HG02610 (cell line): ENCODE measurements at regions not wholly inside any gene's neighbourhood (a gene's known extent, or its start where the extent isn't known, plus 50 kb on each side); places are given as distances from the start of the nearest gene placed in this dataset.

ENCODE experiments used
- ATAC-seq: cut with Tn5 transposase; IDR thresholded peaks from one replicate; pipeline ENCODE4 v1.9.1; 2021; ENCODE audit warnings: mild to moderate bottlenecking, moderate library complexity; ENCODE audit not compliant: unreplicated experiment

DNA sequence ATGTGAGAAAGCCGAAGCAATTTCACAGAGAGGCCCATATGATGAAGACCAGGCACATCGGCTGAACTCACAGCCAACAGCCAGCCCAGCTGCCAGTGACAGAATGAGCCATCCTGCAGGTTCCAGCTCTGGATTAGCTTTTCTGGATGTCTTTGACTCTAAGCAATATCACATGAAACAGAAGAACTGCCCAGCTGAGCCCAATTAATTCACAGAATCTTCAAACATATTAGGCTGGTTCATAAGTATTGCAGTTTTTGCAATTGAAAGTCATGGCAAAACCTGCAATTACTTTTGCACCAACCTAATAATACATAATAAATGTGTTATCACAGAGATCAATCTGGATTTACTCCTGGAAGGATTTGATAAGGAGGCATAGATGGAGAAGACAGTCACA lies 299.9 kb downstream of the RAB28 start:
- ATAC-seq, result no peak

DNA sequence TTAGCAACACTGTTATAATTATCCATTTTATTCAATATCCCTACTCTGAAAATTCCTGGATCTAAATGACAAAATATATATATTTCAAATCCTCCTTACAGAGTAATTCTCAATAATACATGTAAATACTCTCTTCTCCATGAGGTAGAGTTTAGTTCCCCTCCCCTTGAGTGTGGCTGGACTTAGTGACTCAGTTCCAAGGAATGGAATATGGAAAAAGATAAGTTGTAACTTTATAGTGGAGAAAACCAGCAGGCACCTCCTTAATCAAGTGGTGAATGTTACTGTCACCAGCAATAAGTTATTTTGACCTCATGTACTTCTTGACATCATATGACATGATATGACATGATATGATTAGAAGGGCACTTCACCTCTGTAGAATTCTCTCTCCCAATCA lies 302.0 kb downstream of the RAB28 start:
- no peak for ATAC-seq

DNA sequence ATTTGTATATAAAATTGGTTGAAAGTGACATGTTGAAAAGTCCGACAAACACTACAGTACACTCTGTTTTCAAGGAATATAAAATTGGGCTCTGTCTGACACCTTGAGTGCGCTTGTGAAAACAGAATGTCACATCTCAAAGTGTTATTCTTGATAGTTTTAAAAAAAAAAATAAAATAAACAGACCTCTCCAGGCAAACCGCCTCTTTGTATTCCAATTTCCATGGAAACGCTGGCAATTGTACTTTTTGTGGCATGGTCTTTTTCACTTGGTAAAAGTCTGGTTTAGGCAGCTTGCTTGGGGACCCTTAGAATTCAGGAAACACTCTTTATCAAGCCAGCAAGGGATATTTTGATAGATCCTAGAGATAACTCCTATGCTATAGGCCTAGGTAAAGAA lies 302.5 kb downstream of the RAB28 start:
- no peak for ATAC-seq

DNA sequence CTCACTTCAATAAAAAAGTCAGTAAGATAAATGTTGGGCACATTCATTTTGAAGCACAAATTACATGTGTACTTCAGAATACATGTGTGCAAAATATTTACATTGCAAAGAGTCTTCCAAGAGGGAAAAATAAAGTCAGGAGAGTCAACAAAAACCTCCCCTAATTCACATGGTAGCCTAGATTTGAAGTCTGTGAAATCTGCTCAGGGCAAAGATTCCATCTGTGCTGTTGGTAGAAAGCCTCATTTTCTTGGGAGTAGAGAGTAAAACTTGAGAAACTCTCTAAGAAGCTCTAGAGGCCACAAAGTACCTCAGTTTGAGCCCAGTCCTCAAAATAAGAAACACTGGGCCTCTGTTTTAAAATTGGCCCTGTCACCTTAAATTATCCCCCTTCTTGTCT lies 303.4 kb downstream of the RAB28 start:
- no peak for ATAC-seq

DNA sequence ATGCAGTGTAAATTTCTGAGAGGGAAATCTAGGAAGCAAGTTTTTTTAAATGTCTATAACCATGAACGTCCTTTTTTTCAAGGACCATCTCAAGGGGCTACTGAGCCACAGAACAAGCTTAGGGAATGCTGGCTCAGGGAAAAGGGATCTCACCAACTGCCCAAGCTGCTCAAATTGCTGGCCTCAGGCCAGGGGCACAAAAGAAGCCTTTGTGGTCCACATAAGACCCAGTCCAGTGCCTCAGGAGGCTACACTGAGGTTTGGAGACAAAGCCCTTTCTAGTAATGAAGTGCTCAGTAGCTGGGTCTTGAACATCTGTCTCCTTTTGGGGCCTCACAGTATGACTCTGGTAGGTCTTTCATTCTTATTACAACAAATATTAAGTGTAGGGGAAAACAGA lies 305.5 kb downstream of the RAB28 start:
- ATAC-seq, result no peak

DNA sequence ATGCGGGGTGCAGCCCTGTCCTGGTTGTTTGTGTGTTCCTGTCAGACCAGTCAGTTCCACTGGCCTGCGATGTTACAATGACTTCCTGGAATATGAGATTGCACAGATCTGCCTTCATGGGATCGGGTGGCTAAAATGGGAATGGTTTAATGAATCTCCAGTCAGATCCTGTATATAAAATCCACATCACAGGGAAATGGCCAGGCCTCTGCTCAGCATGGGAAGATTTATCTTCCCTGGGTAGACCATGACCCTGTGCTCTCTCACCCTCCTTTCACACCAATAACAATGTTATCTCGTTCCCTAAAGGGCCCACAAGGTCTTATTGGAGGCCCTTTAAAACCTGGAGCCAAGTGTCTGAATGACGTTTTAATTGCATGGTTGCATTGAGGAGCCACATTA lies 307.4 kb downstream of the RAB28 start:
- ATAC-seq, result no peak

DNA sequence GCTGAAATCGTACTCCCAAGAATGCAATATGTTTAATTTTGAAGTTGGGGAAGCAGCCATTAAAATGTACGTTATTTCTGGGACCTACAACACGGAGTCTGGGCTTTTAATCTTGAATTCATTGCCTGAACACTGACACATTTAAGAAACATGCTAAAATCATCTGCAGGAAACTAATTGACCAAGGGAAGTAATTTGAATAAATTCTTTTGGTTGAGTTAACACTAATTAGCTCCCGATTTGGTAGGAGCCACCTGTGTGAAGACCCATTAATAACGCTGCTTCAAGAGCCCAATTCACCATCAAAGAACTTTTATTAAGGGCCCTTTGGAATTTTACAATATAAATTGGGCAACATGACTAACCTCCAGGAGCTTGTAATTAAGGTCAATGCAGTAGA lies 309.2 kb downstream of the RAB28 start:
- no peak for ATAC-seq

DNA sequence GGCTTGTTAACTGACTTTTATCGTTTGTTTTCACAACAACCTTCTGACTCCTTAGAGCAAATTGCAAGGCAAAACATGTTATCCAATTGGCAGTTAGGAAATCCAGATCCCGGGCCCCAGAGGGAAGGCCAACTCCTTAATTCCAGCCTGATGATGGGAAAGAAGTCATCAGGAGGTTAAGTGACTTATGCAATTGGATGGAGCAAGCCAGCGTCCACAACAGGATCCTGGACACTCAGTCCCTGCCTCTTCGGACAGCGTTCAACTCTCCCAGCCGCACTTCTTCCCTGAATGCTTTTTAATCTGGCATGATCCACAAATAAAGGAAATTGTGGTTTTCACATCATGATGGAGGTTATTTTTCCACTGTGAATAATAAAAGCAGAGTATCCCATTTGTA lies 310.1 kb downstream of the RAB28 start:
- no peak for ATAC-seq

DNA sequence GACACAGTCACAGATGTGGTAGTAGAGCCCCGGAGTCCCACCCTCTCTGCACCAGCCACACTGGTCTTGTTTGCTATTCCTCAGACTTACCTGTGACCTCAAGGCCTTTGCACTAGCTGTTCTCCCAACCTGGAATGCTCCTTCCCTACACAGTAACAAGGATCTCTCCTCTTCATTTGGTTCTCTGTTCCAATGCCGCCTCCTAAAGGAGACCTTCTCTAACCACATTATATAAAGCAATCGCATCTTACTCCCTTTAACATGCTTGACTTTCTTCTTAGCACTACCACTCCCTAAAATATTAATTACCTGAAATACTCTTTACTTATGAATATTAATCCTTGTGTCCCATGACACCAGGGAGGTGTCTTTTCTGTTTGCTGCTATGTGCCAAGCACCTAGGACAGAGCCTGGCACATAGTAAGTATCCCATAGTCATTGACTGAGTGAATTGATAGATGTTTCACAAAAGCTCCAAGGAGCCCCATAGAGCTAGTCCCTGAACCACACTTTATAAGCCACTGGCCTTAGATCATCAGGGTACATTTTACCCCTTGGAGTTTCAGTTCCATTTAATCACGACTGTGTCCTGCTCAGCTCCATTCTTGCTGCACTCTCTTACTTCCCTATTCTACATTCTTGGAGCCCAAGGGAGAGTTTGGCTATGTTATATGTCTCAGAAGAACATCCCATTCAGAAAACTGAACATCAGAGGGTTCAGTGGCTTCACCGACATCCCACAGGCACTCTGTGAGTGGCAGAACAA lies 312.7 kb downstream of the RAB28 start:
- no peak for ATAC-seq

DNA sequence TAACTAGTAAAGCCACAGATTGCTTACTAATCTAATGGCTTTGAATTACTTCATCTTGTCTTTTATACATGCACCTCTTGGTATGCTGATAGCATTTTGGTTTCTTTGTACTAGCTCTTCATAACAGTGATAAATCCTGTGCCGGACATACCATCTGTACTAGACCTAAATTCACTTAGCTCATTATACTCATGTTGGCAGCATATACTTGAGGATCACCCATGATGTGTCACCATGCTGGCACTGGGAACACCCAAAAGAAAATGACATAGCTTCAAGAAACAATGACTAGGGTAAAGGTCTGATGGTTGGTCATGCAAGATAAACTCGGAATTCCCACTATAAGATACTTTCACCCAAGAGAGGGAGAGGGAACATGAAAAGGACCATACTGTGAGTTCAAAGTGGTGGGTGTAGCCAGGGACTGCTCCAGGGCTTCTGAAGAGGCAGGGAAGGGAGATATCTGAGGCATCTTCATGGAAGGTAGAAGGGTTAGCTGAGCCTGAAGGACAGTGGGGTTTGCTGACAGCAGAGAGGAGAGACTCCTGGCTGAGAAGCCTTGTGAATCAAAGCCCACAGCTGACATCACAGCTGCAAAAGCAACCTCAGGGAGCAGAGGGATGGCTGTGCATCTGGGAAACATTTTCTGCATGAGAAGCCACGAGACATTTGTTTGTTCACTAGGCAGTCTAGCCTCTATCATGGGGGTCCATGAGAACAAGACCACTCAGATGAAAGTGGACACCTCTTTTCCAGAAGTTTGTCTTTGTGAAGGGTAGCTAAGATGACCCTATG lies 314.2 kb downstream of the RAB28 start:
- ATAC-seq, result no peak

DNA sequence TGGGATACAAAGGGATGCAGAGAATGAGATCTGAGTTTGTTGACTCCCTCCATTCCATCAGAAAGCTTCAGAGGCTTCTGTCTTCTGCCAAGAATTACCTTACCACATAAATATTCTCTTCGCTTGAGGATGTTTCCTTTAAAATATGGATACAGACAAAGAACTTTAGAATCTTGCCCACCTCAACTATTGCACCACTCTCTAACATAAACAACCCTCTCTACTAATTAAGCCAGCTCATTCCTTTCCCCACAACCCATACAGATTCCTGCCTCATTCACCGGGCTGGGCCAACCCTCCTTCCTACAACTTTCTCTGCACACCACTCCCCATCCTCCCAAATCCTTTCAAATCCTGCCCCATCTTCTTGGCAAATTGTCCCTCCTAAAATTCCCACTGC lies 315.8 kb downstream of the RAB28 start:
- ATAC-seq, result no peak

DNA sequence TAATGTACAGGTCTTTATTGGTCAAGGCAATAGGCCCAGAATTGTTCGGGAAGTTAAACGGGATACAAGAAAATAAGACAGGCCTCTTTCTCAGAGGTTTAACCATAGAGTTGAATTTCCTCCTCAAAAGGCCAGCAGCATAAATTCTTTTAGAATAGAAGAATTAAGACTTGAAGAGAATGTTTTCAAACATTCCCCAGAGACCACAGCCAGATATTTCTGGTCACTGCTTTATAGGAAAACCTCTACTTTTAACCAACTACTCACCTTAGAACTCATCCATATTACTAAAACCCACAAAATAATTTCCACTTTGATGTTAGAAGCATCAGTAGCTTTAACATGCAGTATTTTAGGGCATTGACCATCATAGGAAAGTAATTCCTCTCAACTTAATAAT lies 317.9 kb downstream of the RAB28 start:
- ATAC-seq, result no peak

DNA sequence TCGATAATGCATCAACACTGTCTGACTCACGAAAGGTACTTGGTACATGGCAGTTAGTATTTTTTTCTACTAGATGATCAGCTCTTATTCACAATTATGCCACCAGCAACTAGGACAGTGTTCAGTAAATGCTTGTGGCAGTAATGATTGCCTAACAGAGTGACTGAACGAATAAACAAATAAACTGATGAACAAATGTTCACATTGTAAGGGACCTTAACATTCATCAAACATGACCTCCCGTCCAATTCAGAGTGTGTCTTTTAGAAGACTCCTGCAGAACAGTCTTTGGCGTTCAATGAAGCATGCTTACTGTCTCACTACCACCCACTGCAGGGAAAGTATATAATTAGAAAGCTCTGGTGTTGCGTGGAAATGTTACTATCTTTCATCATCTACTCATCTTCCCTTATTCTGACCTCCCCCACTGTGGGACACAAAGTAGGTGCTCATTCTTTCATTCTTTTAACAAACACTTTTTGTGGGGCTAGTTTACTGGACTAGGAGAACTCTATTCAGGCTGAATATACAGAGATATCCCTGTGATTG lies 319.3 kb downstream of the RAB28 start:
- ATAC-seq, result no peak

DNA sequence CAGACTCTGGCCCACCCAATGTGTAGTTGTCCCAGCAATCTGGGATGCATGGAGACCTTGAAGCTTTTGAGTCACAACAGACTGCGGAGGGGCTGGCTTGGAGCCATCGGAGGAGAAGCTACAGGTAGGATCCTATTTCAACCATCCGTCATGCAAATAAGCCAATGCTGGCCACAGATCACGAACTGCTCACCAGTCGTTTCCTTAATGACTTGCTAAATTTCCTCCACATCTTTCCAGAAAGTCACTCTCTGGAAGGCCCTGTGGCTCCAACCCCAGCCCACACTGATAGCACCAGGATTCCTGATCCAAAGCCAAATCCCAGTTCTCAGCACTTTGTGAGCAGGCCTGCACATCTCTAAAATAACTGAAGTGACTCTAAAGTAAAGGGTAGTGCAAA lies 321.3 kb downstream of the RAB28 start:
- ATAC-seq, result no peak

DNA sequence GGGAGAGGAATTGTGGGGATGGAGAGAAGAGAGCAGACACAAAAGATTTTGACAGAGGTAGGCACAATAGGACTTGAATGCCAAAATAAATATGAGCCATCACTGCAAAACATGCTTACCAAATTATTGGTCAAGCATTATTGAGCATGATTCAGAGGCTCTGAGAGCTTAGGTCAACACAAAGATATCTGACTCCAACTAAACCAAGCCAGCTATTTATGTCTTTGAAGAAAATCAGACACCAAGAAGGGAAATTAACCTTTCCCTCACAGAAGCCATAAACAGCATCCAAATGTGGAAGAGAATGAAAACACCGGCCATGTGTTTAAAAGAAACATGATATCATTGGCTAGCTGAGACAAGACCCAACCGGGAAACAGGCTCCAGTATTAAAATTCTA lies 323.2 kb downstream of the RAB28 start:
- no peak for ATAC-seq

DNA sequence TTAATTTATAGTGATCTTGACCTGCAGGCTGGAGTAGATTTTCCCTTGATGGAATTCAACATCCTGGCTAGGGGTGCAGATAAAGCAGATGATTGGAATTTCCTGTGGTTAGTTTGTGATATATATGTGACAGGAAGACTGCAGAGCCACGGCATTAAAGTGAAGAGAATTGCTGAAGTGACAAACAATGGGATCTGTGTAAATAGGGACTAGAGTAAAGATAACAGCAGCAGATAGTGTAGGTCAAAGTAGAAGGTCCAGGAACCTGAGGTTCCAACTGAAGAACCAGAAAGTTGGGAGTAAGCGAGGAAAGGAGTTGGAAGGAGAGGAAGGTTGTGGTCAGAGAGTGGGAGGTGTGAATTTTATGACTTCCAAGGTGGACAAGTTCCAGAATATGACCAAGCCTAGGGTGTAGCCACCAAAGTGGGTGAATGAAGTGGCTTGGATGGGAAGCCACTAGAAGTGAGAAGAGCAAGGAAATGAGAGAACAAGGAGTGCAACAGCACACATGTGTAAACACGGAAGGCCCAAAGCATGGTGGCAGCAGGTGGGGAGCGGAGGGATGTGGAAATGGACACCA lies 325.0 kb downstream of the RAB28 start:
- ATAC-seq, result no peak

DNA sequence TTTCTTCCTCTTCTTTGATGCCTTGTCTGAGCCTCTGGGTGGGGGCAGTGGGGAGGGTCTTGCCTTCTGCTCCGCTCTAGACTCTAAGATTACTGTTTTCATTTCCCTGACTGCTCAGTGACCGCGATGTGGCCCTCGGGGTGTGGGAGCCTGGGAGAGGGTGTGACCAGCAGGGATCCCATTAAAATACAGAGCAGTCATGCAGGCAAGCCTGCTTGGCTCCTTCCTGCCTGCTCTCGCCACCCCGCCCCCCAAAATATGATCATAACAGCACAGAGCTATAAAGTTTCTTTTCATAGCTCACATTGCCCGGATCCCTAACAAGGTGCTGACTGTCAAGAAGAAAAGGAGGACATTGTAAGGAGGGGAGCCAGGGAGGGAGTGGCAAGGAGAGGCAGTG lies 332.9 kb downstream of the RAB28 start:
- no peak for ATAC-seq

DNA sequence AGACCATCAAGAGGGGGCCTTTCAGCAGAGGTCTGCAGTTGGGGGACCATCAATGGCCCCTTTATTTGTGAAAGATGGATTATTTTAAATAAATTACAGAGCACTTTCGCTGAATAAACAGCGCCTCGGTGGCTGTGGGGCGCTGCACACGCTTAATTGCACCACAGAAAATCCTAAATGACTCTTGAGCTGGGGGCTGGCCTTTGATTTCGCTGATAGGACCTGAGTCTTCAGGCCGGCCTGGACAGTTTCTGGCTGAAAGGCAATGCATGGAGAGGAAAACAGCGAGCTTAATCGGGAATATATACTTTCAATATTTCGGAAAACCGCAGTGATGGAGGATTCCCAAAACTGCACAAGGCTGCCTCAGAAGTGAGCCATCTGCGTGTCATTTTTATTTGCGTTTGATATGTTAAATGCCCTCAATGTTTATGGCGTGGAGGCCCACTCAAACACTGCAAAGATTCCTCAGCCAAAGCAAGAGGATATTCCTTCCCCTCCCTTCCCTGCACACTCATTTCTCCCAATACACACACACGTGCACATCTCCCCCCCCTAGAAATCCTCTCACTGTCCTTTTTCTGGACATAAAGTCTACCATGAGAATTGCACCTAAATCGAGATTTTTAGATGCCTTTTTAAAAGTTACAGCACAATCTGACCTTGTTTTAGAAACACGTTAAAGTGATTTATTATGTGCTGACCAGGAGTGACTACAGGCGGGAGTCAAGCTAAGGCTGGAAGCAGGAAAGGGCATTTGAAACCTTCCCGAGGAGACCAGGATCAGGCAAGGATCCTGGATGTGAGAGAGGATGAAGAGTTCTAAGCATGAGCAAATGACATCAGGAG lies 340.7 kb downstream of the RAB28 start:
- no peak for ATAC-seq

DNA sequence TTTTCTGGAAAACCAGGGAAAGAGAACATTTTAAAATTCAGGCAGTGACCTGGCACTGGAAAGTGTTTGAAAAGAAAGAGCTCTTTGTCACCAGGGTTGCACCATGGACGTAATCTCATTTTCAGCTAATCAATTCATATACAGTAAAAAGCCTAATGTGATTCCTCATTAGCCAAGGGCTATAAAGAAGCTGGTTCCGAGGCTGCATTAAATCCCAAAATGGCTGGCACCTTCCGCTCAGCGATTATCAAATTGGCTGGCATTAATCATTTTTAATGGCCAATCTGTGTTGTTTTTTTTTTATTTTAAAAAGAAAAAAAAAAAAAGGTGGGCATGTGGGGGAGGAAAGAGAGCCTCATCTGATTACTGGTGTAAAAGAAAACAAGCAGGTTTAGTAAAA lies 341.4 kb downstream of the RAB28 start:
- ATAC-seq, result no peak

DNA sequence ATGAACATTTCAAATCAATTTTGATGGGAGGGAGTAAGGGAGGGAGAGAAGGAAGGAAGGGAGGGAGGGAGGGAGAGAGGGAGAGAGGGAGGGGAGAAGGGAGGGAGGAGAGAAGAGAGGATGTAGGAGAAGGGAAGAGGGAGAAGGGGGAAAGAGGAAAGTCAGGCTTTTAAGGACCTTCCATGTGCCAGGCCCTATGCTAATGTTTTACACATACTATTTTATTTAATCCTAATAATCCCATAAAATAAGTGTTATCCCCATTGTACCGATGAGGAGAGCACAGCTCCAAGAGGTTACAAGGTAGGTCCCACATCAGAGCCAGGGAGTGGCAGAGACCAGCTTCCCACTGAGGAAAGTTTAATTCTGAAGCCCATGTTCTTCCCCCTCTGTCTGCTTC lies 341.9 kb downstream of the RAB28 start:
- no peak for ATAC-seq

DNA sequence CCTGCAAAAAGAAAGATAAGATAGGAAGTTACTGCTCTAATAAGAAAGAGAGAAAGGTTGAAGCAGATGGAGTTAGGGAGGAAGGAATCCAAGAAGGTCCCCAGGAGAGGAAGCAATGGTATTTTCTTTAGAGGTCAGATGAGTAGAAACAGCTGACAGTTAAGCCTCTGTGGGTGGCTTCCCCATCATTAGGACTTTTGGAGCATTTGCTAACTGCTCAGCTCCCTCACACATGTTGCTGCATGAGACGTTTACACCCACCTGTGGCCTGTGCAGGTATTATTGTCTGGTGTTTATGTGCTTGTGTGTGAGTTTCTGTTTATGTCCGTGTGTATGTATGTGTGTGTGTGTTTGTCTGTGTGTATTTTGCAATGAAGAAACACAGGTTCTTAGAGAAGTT lies 346.8 kb downstream of the RAB28 start:
- no peak for ATAC-seq
